ENCODE measurements at regions not wholly inside any gene's neighbourhood (a gene's known extent, or its start where the extent isn't known, plus 50 kb on each side); places are given as distances from the start of the nearest gene placed in this dataset.

DNA sequence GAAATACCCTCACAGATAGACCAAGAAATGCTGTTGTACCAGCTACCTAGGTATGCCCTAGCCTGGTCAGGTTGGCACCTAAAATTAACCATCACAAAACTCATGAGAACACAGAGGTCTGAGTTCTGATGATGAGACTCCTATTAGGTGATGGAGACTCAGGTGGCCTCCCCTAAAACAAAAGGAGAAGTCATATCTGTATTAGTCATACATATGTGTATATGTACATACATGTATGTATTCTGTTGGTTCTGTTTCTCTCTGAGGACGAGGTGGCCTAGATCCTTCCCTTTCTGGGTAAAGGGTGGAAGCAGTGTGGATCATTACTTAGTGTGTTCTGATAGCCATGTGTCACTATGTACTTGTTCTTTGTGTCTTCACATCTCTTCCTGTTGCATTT, 207.2 kb upstream of the PRSS1 start:
- TF ChIP-seq MXI1 (IDR thresholded peaks at IDR 0.05; ENCODE audit: borderline replicate concordance, low read depth, low read length) (no peak), POLR2A (IDR thresholded peaks at IDR 0.05; ENCODE audit: low read depth, low read length) (no peak), CEBPB (IDR thresholded peaks at IDR 0.05; ENCODE audit: low read depth, low read length) (no peak), BHLHE40 (IDR thresholded peaks at IDR 0.05; ENCODE audit: low read depth, low read length) (no peak), RAD21 (IDR thresholded peaks at IDR 0.05; ENCODE audit: low read length) (no peak)
- TF ChIP-seq, protein P1, sequence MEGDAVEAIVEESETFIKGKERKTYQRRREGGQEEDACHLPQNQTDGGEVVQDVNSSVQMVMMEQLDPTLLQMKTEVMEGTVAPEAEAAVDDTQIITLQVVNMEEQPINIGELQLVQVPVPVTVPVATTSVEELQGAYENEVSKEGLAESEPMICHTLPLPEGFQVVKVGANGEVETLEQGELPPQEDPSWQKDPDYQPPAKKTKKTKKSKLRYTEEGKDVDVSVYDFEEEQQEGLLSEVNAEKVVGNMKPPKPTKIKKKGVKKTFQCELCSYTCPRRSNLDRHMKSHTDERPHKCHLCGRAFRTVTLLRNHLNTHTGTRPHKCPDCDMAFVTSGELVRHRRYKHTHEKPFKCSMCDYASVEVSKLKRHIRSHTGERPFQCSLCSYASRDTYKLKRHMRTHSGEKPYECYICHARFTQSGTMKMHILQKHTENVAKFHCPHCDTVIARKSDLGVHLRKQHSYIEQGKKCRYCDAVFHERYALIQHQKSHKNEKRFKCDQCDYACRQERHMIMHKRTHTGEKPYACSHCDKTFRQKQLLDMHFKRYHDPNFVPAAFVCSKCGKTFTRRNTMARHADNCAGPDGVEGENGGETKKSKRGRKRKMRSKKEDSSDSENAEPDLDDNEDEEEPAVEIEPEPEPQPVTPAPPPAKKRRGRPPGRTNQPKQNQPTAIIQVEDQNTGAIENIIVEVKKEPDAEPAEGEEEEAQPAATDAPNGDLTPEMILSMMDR (conservative IDR thresholded peaks at IDR 0.05; ENCODE audit: low read depth, low read length) = no peak
- TF ChIP-seq, protein P2, sequence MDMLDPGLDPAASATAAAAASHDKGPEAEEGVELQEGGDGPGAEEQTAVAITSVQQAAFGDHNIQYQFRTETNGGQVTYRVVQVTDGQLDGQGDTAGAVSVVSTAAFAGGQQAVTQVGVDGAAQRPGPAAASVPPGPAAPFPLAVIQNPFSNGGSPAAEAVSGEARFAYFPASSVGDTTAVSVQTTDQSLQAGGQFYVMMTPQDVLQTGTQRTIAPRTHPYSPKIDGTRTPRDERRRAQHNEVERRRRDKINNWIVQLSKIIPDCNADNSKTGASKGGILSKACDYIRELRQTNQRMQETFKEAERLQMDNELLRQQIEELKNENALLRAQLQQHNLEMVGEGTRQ (IDR thresholded peaks at IDR 0.05; ENCODE audit: low read depth, low read length) = no peak
